ENCODE measurements at regions not wholly inside any gene's neighbourhood (a gene's known extent, or its start where the extent isn't known, plus 50 kb on each side); places are given as distances from the start of the nearest gene placed in this dataset.

DNA sequence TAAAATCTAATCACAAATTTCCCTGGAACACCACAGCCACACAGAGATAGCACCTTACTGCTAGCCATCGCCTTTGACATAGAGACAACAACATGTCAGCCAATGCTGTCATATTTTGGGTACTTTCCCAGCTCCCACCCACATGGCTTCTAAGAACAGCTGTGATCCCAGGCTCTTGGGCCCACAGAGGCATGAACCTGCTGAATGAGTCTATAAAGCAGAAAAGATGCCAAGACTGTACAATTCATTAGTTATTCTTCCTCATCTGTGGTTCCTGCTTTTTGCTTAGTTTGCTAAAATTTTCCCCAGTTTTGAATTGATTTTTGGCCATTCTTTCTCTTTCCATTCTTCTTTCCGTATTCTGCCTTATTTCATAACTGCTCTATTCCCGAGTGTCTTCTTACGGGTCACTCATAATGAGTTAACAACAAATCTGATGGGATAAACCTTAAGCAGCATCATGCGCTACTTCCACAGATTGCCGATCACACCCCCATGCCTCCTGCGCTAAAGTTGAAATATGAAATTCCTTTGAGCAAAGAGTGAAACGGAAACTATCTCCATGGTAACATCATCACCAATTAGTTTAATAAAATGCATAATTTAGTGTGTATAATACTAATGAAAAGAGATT, 327.3 kb upstream of the HSF2 start:
- DNase-seq, result peak; percentile 80

DNA sequence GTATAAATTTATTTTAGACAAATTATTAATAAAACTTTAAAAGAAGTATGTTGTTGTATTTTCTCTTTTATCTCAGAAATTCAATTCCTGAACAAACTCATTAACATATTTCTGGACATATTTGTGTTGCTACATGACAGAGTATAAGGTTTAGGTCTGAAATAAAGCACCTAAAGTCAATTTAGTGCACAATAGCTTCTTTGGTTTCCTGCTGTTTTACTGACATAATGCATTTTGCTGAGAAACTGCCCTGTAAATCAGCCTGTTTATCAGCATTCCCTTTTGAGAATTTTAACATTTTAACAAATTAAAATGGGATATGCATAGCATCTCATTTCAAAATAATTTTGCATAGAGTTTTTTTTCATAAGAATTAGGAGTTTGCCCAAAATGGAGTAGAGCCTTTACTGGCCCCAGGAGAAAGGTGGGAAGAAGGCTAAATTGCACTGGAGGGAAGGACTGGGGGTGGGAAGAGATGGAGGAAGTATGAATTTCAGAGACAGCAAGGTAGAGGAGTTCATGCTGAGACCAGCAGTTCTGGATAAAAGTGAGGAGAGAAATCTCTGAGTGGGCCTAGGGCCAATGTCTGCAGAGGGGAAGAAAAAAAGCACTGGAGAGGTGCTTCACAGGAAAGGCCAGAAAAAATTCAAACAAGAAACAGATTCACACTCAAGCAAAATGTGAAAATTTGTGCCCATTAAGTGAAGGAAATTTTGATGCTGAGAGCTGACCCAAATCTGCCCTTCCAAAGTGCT, 324.2 kb upstream of the HSF2 start:
- DNase-seq, result peak; percentile 44

DNA sequence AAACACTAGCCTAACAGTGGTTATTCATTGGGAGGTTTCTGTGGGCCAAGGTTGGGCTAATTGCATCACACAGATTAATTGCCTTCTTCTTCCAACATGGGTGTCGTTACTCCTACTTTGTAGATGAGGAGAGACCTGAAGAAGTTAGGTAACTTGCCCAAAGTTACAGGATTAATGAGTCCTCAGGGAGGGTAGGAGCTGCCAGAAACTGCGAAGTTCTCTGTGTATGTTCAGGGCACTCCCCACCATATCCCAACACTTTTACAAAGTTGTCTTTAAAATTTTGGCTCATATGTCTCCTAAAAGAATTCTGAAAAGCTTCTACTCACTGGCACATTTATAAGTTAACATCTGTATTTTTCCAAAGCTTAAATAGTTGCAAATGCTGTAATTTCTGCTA, 323.5 kb upstream of the HSF2 start:
- peak; percentile 46 for DNase-seq

DNA sequence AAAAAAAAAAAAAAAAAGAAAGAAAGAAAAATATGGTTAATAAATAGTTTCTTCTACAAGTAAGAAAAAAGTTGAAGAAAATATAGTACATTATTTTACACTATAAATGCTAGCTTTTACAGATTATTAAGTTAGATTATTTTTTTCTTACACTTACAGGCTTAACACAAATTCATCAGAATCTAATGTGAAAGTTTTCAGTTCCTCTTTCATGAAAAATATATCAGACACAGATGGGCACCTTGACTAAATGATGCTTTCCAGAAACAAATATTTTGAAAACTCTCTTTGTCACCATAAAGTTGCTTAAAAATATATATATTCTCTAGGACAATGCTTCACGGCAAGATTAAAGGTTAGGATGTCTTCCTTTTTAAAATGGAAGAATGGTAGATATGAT, 321.8 kb upstream of the HSF2 start:
- no peak for DNase-seq

DNA sequence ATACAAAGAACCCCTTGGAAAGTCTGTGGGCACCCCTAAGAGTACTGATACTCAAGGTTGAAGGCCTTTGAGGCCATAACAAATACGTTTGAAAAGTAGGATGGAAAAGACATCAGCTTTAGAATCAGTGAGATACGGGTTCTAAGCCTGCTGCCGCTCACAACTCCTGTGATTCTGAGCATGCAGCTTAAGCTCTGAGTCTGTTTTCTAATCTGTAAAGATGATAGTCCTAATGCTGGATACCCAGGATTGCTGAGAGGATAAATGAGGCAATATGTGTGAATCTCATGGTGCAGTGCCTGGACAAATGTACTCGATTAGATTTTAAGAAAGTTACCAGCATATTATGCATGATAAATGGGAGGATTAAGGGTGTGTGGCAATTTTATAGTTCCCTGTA, 321.0 kb upstream of the HSF2 start:
- no peak for DNase-seq

DNA sequence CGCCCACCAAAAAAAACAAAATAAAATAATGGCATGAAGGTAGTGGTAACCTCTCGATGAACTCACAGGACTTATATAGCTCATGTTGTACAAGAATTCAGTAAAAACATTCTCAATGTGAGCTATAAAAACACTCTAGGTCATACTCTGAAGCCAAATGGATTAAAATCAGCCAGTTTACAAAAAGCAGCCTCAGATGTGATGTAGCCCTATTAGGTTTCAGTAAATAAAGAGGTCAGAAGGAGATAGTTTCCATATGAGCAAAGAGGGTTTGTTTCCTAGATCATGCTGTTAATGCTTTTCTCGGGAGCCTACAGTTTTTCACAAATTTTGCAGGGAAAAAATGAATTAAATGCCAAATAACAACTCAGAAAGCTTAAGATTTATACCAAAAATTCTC, 319.5 kb upstream of the HSF2 start:
- DNase-seq, result peak; percentile 60

DNA sequence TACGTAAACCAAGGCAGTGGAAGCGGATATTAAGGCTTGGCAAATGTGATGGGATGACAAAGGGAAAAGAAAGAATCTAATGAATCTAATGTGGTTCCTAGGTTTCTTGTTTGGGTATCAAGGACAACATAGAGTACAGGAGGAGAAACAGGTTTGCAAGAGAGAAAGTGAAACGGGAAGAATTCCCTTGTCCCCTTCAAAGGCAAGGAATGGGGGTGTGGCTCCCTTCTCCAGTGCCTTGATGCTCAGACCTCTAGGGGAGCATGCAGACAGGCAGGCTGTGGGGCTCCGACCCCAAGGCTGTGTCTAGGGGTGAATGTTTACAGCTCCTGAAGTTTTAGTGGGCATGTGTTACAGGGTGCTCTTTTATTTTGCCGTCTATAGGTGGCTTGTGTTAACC, 317.5 kb upstream of the HSF2 start:
- no peak for DNase-seq

DNA sequence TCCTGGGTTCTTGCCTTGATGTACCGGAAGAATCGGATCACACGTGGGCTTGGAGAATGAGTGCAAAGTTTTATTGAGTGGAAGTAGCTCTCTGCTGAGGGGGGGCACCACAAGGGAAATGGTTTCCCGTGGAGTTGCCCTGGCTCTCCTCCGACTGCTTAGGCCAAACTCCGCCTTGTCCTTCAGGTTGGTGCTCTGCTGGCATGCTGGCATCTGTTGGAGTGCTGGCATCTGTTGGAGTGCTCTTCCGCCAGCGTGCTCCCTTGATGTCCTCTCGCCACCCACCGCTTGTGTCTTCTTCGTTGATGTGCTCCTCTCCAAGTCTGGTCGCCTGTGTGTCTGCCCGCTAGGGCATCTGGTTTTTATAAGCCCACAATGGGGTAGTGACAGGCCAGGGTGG, 317.1 kb upstream of the HSF2 start:
- no peak for DNase-seq

DNA sequence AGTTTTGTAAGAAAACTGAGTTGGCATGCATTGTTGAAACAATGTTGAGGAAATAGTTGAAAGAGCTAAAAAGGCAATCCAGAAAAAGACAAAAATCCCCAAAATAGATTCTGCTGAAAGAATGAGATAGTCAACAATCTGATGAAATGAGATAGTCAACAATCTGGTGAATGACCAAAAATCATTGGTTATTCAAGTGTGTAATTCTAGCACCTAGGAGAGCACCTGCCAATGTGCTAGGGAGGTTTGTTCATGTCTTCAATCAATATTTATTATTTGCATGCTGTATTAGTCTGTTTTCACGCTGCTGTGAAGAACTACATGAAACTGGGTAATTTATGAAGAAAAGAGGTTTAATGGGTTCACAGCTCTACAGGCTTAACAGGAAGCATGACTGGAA, 307.1 kb upstream of the HSF2 start:
- no peak for DNase-seq

DNA sequence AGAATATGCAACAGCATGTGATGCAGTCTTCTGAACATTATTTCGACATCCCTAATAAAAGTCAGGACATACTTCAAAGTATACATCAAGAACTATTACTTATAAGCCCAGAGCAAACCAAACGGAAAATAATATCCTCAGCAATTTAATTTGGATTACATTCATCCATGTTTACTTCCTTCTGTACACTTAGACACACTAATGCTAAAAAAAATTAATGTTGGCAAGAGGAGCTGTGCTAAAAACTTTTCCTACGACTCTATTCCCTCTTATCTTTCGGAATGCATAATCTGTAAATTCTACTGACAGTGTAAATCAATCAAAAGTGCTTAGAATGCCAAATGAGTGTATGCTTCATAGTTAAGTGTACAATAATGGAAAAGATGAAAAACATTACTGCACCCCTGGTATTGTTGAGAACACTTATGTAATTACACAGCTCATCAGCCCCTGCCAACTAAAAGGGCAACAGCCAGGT, 301.2 kb upstream of the HSF2 start:
- no peak for DNase-seq

DNA sequence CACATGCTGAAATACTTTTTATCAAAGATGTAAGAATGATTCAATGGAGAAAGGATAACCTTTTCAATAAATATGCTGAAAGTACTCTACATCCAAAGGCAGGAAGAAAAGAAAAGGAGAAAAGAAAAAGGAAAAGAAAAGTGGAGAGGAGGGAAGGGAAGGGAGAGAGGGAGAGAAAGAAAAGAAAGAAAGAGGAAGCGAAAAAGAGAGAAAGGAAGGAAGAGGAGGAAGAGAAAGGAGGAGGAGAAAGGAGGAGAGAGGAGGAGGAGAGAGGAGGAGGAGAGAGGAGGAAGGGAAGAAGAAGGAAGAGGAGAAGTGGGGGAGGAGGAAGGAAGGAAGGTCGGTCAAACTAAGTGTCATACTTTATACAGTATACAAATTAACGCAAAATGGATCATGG, 297.4 kb upstream of the HSF2 start:
- DNase-seq, result no peak

DNA sequence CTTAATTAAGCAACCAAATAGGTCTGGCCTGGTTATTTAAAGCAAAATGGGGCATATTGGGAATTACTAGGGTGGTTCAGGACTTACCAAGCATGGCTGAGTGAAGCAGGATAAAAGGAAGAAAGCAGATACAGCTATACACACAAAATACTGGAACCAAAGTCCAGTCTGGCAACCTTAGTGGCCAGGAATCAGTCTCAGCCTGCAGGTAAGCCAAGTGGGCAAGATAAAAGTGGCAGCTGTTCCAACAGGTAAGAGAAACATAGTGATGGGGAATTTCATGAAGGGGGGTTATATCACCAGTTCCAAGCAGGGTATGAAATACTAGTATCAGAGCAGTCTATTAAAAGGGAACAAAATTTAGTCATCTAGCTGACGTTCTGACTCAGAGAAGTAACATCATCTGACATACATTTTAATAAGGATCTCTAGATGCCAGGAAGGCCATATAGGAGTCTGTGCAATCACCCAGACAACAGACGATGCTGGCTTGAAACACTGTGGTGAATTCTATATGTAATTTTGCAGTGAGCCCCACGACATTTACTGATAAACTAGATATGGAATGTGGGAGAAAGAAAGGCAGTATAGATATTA, 292.1 kb upstream of the HSF2 start:
- no peak for DNase-seq

DNA sequence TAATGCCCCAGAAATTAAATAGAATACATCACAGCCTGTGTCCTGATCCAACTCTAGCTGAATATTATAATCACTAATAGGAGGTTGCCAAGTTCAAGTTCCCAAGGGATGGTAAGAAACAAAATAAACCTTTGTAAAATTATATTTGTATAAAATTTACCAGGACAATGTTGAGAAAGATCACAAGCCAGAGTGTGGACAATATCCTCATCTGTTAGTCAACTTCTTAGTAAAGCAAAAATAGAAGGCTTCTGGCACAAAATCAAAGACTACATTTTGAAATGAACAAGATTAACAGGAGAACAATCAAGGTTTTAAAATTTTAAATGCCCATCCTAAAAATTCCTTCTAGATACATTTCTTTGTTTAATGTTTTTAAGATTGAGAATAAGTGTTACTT, 290.4 kb upstream of the HSF2 start:
- DNase-seq, result no peak

DNA sequence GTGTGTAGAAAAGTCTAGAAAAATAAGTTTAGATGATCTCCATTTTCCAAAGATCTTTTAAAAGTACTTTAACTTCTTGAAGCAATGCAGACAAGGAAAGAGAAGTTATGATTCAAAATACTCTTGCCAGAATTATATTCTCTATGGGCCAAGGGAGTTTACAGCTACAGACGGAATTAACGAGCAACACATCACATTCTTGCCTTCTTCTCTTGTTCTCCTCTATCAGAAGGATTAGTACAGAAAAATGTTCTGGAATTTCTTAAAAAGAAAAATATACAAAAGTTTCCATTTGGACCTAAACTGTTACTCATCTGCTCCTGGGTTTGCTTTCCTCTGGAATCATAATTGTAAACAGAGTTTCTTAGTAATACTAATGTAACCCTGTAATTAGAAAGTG, 284.7 kb upstream of the HSF2 start:
- DNase-seq, result peak; percentile 67

DNA sequence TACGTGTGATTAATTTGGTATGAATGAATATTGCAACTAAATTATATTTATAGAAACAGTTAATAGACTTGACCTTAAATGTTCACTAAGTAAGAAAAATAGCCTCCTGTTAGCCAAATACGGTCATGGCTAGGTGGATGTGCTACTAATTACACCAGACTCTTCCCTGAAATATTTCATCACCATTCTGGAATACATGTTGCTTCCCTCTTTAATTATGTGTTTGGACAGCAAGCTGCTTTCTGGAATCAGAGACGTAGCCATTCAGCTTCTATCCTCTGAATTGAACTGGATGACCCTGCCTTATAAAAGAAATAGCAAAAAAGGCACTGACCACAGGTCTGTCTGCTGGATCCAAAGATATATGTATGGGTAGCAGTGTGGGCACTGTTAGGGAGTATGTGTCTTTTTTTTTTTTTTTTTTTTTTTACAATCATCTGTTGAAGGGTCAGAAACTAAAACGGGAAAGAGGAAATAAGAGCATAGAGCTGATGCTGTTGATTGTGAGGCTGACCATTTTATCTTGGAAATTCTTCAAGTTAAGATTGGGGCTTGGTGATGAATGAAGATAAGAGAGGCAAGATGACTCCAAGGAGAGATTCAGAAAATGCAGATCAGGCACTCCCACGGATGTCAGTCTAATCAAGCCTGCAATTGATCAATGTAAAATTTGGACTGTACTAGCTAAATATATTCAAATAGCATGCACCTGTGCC, 283.2 kb upstream of the HSF2 start:
- peak; percentile 48 for DNase-seq

DNA sequence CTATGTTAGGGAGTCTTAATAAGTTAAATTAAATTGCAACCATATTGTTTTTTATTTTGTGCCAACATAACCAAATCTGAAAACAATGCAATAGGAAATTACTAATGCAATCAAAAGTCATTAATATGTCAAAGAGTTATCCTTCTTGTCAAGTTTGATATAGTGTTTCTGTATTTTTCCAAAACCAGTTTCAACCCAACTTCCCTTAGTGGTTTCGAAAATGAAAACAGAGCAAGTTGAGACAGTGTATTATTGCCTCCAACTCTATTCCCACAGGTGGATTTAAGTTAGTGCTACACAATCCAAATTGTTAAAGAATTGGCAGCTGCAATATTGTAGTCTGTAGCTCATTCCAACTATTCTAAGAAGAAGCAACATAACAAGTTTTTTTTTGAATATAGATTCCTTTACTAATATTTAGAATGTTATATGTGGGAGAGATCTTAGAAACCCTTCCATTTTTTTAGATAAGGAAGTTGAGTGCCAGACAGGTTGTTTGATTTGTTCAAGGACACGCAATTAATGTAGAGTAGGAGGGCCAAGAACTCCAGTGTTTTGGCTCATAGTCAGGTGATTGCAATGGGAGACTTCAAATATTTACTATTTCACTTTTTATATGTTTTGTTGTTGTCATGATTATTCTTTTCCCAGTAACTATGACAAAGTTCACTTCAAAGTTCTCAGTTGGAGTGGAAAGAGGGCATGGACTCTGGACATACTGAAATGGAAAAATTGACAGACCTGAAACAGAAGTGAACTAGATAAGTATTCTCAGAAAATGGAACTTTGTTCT, 282.4 kb upstream of the HSF2 start:
- peak; percentile 77 for DNase-seq

DNA sequence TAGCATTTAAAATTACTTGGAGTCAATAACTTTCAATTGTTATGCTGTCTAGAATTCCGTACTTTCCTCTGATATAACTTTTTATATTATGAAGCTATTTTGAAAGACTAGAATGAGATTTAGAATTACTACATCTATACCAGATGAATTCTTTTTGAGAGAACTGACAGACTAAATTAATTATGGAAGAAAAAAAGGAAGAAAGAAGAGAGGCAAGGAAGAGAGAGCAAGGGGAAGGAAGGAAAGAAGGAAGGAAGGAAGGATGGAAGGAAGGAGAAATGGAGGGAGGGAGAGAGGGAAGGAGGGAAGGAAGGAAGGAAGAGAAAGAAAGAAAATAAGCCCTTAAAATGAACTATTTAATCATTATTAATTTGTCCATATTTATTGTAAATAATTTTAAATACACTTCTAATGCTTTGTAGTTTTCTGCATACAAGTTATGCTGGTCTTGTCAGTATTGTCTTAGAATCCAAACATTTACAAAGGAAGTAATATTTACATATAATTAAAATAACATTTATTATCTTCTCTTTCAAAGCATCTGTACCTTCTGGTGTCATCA, 280.4 kb upstream of the HSF2 start:
- no peak for DNase-seq

DNA sequence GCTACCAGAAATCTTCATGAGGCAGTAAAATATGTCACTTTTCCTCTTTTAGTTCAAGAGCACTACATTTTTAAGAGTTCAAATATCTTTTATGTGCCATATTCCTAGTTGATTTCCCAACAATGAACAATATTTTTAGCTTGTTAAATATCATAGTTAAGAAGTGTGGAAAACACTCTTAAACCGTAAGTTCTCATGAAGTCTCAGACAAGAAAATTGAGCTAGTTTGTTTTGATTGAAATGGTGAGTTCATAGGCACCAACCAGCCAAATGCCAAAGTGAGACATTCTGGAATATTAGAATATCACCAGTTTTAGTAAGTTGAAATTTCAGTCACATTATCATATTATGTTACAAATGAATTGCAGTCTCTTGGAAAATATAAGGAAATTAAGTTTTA, 277.2 kb upstream of the HSF2 start:
- no peak for DNase-seq

DNA sequence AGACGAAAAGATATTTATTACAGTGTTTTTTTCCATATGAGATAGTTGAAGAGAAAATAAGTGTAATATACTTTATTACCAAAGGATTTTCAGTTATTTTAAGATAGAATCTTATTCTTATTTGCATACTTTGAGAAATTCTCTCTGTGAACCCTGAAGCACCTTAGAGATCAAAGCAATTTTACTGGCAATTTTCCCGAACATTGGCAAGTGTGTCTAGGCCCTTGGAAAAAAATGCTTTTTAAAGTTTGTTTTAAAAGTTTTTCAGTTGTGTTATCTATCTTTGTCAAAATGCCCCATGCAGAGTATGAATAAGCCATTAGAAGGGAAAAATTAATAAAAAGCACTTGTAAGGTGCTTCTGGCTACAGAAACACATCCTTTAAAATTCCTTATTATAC, 276.8 kb upstream of the HSF2 start:
- no peak for DNase-seq

DNA sequence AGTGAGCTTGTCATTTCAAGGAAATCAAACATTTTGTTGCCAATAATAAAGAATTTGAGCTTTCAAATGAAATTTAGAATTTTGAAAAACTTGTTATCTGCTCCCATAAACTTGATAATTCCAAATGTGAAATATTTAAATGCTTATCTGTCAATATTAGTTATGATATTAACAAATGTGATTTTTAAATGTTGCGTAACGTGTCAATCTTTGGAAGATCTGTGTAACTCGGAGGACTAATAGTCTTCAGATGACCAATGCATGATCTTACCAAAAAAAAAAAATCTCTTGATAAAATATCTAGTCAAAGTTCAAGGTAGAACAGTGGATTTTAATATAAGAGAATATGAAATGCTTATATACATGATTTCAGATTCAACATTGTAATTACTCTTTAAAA, 274.5 kb upstream of the HSF2 start:
- DNase-seq, result no peak

DNA sequence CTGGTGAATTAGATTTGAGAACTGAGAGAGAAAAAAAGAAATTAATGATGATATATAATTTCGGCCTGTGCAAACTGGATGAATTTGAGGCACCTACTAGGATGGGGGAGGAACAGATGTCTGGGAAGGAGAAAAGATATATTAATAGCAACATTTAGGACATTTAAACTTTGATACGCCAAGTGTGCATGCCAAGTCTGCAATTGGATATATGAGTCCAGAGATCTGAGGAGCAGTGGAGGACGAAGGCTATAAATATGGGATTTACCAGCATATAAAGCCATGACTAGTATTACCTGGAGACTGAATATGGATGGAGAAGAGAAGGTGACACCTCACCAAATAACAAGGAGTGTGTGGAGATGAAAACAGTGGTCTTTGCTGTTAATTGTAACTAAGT, 272.6 kb upstream of the HSF2 start:
- DNase-seq, result no peak

DNA sequence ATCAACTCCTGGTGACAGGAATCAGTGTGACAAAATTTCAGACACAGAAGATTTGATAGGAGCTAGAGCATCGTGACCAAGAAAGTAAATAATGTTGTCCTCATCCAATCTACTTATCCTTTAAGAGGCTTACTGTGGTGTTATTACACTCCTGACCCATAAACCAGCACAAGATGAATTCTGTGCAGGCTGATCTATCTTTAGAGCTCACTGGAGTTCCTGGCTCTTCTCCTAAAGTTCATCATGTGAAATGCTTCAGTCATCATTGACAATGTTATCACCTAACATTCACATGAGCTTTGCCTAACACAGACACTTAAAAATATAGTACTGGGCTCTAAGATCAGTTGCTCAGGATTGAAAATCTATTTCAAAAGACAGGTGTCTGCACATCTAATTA, 271.0 kb upstream of the HSF2 start:
- no peak for DNase-seq

Measured in tongue (tissue), 1 donor.